GM18858 (cell line): ENCODE measurements at regions not wholly inside any gene's neighbourhood (a gene's known extent, or its start where the extent isn't known, plus 50 kb on each side); places are given as distances from the start of the nearest gene placed in this dataset.

Source experiments
- ATAC-seq: cut with Tn5 transposase; IDR thresholded peaks from one replicate; pipeline ENCODE4 v1.9.1; 2021; ENCODE audit not compliant: unreplicated experiment

GRCh38 chr1:95982711-95983110 lies 738.9 kb upstream of the PTBP2 start:
- no peak for ATAC-seq

GRCh38 chr1:95983831-95984230 lies 737.8 kb upstream of the PTBP2 start:
- ATAC-seq, result no peak

GRCh38 chr1:95984798-95985374 lies 736.7 kb upstream of the PTBP2 start:
- ATAC-seq, result no peak

- ATAC-seq, result no peak
These were observed 731.6 kb upstream of the PTBP2 start for GRCh38 chr1:95990033-95990432.

GRCh38 chr1:95991787-95992520 lies 729.6 kb upstream of the PTBP2 start:
- ATAC-seq, result no peak

DNA sequence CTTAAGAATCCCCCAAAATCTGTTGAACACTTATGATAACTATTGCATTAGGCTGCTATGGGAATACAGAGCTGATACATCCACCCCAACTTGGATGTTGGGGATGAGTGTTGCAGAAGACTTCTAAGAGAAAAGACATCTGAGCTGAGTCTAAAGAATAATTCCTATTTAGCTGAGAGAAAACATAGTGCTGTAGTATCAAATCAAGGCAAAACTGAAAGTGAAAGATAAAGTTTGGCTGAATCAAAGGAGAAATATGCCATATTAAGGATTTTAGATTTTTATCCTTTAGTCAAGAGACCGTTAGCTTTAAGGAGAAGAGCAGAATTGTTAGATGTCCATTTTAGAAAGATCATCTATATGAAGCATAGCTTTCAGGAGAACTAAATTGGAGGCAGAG lies 726.9 kb upstream of the PTBP2 start:
- ATAC-seq, result no peak

- ATAC-seq, result no peak
These were observed 719.4 kb upstream of the PTBP2 start for GRCh38 chr1:96002201-96002600.

- no peak for ATAC-seq
These were observed 718.3 kb upstream of the PTBP2 start for GRCh38 chr1:96002969-96003964.

DNA sequence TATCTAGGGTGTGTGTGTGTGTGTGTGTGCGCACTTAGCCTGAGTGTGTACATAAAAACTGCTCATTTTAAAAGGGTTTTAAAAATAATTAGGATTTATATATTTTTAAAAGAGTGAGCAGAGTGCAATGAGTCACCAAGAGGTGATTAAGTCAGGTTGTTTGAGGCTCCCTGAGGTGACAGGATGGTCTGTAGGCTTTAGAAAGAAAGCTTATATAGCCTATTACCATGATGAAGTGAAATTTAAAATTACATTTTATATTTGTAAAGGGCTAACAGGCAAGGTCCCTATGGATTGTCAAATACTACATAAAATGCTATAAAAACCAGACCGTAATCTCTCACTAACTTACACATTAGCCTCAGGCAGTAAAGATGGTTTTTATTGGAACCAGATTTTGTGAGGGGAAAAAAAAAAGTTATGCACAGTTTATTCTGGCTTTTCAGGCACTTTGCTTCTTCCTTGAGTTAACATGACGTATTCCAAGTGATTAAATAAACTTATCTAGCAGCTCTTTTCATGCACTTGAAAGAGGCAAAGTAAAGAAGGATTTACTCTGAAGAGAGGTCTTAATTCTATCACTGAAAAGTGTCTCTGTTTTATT lies 711.7 kb upstream of the PTBP2 start:
- ATAC-seq, result no peak

- ATAC-seq, result no peak
These were observed 710.0 kb upstream of the PTBP2 start for GRCh38 chr1:96011606-96012005.

DNA sequence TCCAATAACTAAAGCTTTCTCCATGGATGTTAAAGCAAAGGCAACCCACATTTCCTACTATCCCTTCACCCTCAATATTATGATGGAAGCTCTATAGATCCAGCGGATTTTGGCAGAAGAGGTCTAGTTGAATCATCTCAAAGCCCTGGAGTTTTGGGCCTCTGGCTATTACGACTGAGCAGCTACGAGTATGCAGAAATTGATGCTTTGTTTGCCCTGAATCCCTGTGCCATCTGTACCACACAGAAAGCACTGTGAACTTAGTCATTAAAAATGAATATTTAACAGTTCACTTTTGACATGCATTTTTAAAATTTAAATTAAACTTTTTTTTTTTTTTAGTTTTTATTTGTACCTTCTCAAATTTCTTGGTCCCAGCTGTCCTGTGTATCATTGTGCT lies 705.4 kb upstream of the PTBP2 start:
- no peak for ATAC-seq

- no peak for ATAC-seq
These were observed 701.2 kb upstream of the PTBP2 start for GRCh38 chr1:96020378-96020777.

DNA sequence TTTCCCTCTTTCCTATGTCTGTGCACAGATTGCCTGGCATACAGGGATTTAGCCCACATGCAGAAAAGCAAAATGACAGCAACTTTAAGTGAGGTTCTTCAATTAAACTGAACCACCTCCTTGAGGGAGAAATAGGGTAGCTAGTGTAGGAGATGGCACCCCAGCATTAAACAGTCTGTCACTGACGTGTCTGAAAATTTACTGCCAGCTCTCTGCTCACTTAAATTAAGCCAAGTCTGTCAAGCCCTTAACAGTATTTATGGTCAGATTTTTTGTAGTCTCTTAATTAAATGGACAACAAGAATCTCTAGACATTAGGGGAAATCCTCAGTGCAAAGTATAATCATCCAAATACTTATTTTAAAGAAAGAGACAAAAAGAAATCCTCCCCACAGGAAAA lies 696.5 kb upstream of the PTBP2 start:
- no peak for ATAC-seq

GRCh38 chr1:96028071-96028470 lies 693.5 kb upstream of the PTBP2 start:
- ATAC-seq, result no peak

- ATAC-seq, result no peak
These were observed 691.3 kb upstream of the PTBP2 start for GRCh38 chr1:96030312-96030711.

DNA sequence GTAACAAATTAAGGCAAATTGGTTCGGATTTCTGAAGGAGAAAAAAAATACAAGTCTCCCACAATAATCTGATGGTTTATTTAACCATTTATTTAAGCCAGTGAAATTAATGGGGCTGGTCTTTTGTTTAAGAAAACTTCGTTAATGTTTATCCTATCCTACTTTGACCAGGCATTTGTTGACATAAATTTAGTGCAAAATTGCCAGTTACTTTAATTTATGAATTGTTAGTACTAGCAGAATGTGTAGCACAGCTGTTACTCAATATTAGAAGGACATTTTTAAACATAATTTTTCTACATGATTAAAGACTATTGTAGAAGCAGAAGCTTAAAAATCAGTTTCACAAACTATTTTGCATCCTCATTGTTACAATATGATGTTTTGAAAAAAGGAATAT lies 687.6 kb upstream of the PTBP2 start:
- ATAC-seq, result no peak

DNA sequence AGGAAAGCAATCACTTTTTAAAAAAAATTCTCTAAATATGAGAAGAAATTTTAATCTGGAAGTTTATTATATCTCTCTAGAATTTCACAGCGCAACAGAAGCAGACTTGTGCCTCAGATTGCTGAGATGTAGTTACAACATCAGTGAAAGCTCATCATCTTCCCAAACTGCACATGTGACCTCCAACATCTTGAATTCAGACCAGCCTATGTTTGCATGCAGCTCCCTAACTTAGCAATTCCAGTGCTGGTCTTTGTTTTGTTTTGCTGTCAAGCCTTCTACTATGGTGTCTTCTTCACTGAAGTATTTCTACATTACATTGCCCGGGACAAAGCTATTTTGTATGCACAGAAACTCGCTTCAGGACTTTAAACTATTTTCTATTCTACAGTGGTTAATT lies 684.8 kb upstream of the PTBP2 start:
- no peak for ATAC-seq

GRCh38 chr1:96038636-96039035 lies 682.9 kb upstream of the PTBP2 start:
- ATAC-seq, result no peak

DNA sequence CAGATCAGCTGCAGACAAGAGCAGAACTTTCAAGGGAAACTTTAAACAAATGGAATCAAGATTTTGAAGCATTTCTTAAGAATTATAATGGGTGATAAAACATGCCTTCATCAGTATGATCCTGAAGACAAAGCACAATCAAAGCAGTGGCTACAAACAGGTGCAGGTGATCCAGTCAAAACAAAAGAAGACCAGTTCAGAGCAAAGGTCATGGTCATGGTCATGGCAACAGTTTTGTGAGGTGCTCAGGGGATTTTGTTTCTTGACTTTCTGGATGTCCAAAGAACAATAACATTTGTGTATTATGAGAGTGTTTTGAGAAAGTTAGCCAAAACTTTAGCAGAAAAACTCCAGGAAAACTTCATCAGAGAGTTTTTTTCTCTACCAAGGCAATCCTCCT lies 681.7 kb upstream of the PTBP2 start:
- peak; percentile 53 for ATAC-seq

GRCh38 chr1:96041470-96041869 lies 680.1 kb upstream of the PTBP2 start:
- no peak for ATAC-seq

DNA sequence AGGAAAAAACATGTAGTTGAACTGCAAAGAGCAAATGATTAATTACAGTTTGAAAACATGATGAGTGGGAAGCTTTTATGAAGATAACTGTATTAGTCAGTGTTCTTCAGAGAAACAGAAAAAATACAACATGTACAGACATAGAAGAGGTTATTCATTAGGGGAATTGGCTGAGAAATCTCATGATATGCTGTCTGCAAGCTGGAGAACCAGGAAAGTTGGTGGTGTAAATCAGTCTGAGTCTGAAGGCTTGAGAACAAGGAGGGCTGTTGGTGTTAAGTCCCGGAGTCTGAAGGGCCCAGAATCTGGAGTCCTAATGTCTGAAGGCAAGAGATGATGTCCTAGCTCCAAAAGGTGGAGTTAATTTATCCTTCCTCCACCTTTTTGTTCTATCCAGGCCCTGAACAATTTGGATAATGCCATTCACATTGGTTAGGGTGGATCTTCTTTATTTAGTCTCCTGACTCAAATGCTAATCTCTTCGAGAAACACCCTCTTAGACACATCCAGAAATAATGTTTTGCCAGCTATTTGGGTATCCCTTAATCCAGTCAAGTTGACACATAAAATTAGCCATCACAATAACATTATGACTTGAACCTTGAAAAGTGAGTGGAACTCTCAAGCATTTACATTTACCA lies 672.9 kb upstream of the PTBP2 start:
- ATAC-seq, result no peak
